RWPE1 (cell line): ENCODE measurements at regions not wholly inside any gene's neighbourhood (a gene's known extent, or its start where the extent isn't known, plus 50 kb on each side); places are given as distances from the start of the nearest gene placed in this dataset.

Source experiments
- CTCF ChIA-PET: fragments of 350-600 bp; sonication (Branson Sonifier 250); formaldehyde crosslinking; extraction: SDS; loops from one replicate; lab custom pipeline; 2021; lab: Yijun Ruan, JAX
- POLR2A ChIA-PET: fragments of 400-600 bp; formaldehyde crosslinking; extraction: SDS; loops from one replicate; lab custom pipeline; 2020; ENCODE audit warnings: antibody characterized with exemption; ENCODE audit not compliant: low non-redundant PET; lab: Yijun Ruan, JAX
- DNase-seq: peaks from one replicate; pipeline ENCODE4 v3.0.0; 2012; ENCODE audit warnings: low spot score
- H3K27ac ChIP-seq: fragments of 450-650 bp; 2 replicates; pipeline ENCODE4 v1.5.1; 2017
- TF ChIP-seq, protein P1 (sequence below): fragments of 450-650 bp; conservative IDR thresholded peaks from 2 replicates; pipeline ENCODE4 v1.5.1; 2017; ENCODE audit warnings: low read depth, mild to moderate bottlenecking

DNA sequence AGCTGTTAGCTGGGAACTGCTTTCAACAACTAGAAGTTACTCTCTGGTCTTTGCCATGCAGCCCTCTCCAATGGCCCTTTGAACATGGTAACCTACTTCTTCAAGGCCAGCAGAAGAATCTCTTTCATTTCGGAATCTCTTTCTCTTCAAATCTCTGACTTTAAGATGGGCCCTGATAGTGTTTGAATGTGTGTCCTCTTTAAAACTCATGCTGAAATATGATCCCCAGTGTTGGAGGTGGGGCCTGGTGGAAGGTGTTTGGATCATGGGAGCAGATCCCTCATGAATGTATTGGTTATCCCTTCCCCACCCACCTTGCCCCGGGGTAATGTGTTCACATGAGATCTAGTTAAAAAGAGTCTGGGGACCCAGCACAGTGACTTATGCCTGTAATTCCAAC is 54.5 kb upstream of the SOX13 start:
- ChIA-PET POLR2A (no interaction called here), CTCF (interaction anchor here (0.7 to 1.1 kb wide), 2 partner anchors 73 to 147 kb away, joined by 3 to 4 read pairs; no protein-coding TSS in a partner anchor)
- no peak overlapping the region for H3K27ac ChIP-seq

More for the DNA sequence above, 54.5 kb upstream of the SOX13 start:
- no peak for DNase-seq
- TF ChIP-seq, protein P1, sequence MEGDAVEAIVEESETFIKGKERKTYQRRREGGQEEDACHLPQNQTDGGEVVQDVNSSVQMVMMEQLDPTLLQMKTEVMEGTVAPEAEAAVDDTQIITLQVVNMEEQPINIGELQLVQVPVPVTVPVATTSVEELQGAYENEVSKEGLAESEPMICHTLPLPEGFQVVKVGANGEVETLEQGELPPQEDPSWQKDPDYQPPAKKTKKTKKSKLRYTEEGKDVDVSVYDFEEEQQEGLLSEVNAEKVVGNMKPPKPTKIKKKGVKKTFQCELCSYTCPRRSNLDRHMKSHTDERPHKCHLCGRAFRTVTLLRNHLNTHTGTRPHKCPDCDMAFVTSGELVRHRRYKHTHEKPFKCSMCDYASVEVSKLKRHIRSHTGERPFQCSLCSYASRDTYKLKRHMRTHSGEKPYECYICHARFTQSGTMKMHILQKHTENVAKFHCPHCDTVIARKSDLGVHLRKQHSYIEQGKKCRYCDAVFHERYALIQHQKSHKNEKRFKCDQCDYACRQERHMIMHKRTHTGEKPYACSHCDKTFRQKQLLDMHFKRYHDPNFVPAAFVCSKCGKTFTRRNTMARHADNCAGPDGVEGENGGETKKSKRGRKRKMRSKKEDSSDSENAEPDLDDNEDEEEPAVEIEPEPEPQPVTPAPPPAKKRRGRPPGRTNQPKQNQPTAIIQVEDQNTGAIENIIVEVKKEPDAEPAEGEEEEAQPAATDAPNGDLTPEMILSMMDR, result no peak
